Activated T-cell treated with anti-CD3 and anti-CD28 coated beads, Interleukin-2, amount 50 U/mL, for 72 hours (primary cell): ENCODE measurements at regions not wholly inside any gene's neighbourhood (a gene's known extent, or its start where the extent isn't known, plus 50 kb on each side); places are given as distances from the start of the nearest gene placed in this dataset.
A peak's percentile ranks its signal among the peaks of the same experiment; 100 is the strongest.

Experiments used
- ATAC-seq, 2 donors: fragments of 150-1000 bp; cut with Tn5 transposase; replicated peaks in 1 of 2; 2 replicates each; pipeline ENCODE4 v1.10.0; 2021; ENCODE audit warnings: moderate library complexity in 2 of 2, mild to moderate bottlenecking in 1 of 2
- DNase-seq, 2 donors: peaks; one replicate each; pipeline ENCODE4 v3.0.0; 2021 to 2022; ENCODE audit warnings: mixed read lengths in 1 of 2
- H3K27ac Mint-ChIP-seq: one replicate; pipeline ENCODE4 v1.8.0; 2022; ENCODE audit warnings: mild to moderate bottlenecking, moderate library complexity, mixed read lengths
- H3K27me3 Mint-ChIP-seq: one replicate; pipeline ENCODE4 v1.8.0; 2022; ENCODE audit warnings: low read depth, mixed read lengths
- H3K36me3 Mint-ChIP-seq, 2 donors: one replicate each; pipeline ENCODE4 v1.8.0; 2022; ENCODE audit warnings: mixed read lengths in 2 of 2, mild to moderate bottlenecking in 1 of 2; ENCODE audit not compliant: insufficient read depth in 2 of 2
- H3K4me1 Mint-ChIP-seq: one replicate; pipeline ENCODE4 v1.8.0; 2022; ENCODE audit warnings: low read depth, mixed read lengths
- H3K4me3 Mint-ChIP-seq, 2 donors: one replicate each; pipeline ENCODE4 v1.8.0; 2022; ENCODE audit warnings: mild to moderate bottlenecking in 2 of 2, mixed read lengths in 2 of 2, moderate library complexity in 2 of 2
- H3K9me3 Mint-ChIP-seq, 2 donors: one replicate each; pipeline ENCODE4 v1.8.0; 2022; ENCODE audit warnings: mixed read lengths in 2 of 2

DNA sequence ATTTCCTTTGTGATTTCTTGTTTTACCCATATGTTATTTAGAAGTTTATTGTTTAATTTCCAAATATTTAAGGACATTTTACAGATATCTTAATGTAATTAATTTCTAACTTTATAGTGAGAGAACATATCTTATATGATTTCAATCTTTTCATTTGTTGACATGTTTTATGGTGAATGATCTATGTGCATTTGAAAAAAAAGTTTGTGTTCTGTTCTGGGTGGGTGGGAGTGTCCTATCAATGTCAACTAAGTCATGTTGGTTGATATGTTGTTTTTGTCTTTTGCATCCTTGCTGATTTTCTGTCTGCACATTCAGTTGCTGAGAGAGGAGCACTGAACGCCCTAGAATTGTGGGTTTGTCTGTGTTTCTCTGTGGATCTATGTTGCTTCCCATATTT is 50.3 kb upstream of the CBFA2T3 start:
- peaks cover 53% of the 10 kb centered on the region for H3K4me1 Mint-ChIP-seq
- ATAC-seq (no peak), DNase-seq (no peak)
- H3K4me3 Mint-ChIP-seq = peak overlapping the region in 1 of 2 donors; percentile 8
- H3K36me3 Mint-ChIP-seq = peaks cover 21 to 35% of the 10 kb centered on the region in 2 donors
- peaks cover 16 to 20% of the 10 kb centered on the region in 2 donors for H3K9me3 Mint-ChIP-seq
- H3K27ac Mint-ChIP-seq = no peak overlapping the region
- peaks cover 7% of the 10 kb centered on the region for H3K27me3 Mint-ChIP-seq

DNA sequence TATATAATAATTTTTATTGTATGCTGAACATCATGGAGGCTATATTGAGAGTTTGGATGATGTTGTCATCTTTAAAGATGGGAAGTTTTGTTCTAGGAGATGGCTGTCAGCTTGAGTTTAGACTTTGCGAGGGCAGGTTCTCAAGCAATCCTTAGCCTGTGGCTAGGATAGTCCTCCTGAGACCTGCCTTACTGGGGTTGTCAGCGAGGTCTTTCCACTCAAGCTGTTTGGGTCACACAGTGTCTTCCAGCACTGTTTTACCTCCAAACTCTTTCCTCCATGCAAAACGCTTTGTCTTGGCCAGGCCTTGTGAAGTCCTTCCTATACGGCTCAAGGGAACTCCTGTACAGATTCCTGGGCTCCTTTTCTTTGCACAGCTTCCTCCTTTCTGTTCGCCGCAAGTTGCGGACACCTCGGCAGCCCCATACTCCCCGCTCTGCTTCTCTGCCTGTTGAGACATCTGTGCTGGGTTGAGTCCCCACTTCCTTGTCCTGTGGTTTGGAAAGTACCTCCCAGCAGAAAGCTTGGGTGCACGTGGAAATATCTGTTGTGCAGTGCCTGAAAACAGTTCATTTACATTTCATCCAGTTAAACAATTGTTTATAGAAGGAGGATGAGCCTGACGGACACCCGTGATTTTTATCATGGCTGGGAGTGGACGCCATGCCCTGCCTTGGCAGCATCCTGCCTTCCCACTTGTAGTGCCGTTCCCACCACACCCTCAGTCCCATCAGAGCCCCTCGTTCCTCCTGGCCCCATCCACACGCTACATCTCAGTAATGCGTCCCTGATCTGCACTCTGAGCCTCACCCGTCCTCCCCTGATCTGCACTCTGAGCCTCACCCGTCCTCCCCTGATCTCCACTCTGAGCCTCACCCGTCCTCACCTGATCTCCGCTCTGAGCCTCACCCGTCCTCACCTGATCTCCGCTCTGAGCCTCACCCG is 55.0 kb upstream of the CBFA2T3 start:
- H3K9me3 Mint-ChIP-seq = peaks cover 8 to 11% of the 10 kb centered on the region in 2 donors
- H3K36me3 Mint-ChIP-seq = peaks cover 13 to 23% of the 10 kb centered on the region in 2 donors
- DNase-seq (peak; percentile 60 to 70), ATAC-seq (peak; percentile 95 to 96)
- H3K27me3 Mint-ChIP-seq = no peaks in the 10 kb centered on the region
- H3K4me1 Mint-ChIP-seq = peaks cover 61% of the 10 kb centered on the region
- H3K4me3 Mint-ChIP-seq = peak overlapping the region; percentile 68 to 71
- H3K27ac Mint-ChIP-seq = no peak overlapping the region

DNA sequence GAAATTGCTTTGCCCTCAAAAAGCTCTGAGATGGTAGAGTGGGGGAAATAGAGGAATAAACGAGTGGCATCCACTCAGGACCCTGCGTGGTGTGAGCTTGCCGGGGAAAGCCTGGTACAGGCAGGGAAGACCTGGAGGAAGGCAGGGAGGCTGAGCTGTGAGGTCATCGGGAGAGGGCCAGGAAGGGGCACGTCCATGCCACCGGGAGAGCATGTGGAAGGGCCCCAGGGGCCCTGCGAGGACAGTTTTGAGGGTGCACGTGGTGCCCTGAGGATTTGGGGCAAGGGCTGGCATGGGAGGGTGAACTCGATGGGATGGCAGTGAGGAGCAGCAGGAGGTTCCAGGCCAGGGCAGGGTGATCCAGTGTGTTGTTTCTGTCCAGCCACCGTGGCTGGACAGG is 56.3 kb upstream of the CBFA2T3 start:
- peaks cover 57% of the 10 kb centered on the region for H3K4me1 Mint-ChIP-seq
- no peak overlapping the region for H3K4me3 Mint-ChIP-seq
- peaks cover 10 to 14% of the 10 kb centered on the region in 2 donors for H3K36me3 Mint-ChIP-seq
- H3K27ac Mint-ChIP-seq = no peak overlapping the region
- peaks cover 8% of the 10 kb centered on the region for H3K27me3 Mint-ChIP-seq
- ATAC-seq (no peak), DNase-seq (no peak)
- peaks cover 5 to 6% of the 10 kb centered on the region in 2 donors for H3K9me3 Mint-ChIP-seq

DNA sequence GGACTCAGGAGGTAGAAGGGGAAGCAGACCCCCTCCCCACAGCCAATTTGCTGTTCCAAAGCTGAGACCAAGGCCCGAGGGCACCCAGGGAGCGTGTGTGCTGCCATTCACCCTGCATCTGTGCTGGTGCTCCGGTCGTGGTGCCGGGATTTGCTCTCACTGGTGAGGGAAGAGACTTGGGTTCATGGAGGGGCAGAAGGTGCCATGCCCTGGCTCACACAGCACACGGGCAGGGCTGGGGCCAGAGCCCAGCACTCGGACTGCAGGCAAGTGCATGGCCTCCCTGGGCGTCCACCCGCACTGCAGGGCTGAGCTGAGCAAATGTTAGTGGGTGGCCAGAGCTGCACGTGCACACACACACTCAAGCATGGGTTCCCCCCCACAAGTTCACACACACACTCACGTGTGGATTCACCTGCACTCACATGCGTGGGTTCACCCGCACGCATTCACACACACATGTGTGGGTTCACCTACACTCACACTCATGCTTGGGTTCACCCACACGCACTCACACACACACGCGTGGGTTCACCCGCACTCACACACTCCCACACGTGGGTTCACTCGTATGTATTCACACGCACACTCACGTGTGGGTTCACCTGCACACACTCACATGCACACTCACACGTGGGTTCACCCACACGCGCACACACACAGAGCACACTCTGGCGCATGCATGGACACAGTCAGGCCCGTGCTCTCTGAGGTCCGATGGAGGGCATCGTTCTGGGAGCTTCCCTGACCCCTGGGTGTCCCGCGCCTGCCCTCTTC is 57.0 kb upstream of the CBFA2T3 start:
- Mint-ChIP-seq H3K9me3 (peaks cover 5 to 6% of the 10 kb centered on the region in 2 donors), H3K4me3 (no peak overlapping the region), H3K27ac (no peak overlapping the region), H3K4me1 (peaks cover 57% of the 10 kb centered on the region), H3K36me3 (peaks cover 10 to 14% of the 10 kb centered on the region in 2 donors), H3K27me3 (peaks cover 8% of the 10 kb centered on the region)
- ATAC-seq = no peak
- DNase-seq = no peak

DNA sequence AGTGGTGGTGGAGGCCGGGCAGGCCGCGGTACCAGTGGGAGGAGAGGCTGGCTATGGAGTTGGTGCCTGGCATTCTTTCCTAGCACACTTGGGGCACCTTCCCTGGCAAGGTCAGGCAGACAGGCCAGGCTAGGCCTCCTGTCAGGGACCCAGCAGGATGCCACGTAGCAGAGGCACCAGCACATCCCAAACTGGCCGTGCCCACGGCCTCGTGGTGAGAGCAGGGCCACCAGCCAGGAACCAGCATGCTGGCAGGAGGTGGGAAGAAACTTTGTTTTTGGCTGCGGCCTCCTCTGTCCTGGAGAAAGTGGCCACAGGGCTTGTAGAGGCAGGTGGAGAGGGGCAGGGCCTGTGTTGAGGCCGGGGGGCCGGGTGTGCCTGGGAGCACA is 57.6 kb upstream of the CBFA2T3 start:
- H3K4me1 Mint-ChIP-seq = peaks cover 57% of the 10 kb centered on the region
- DNase-seq (no peak), ATAC-seq (no peak)
- H3K4me3 Mint-ChIP-seq = no peak overlapping the region
- peaks cover 10 to 14% of the 10 kb centered on the region in 2 donors for H3K36me3 Mint-ChIP-seq
- peaks cover 8% of the 10 kb centered on the region for H3K27me3 Mint-ChIP-seq
- H3K9me3 Mint-ChIP-seq = peaks cover 5 to 6% of the 10 kb centered on the region in 2 donors
- H3K27ac Mint-ChIP-seq = no peak overlapping the region

DNA sequence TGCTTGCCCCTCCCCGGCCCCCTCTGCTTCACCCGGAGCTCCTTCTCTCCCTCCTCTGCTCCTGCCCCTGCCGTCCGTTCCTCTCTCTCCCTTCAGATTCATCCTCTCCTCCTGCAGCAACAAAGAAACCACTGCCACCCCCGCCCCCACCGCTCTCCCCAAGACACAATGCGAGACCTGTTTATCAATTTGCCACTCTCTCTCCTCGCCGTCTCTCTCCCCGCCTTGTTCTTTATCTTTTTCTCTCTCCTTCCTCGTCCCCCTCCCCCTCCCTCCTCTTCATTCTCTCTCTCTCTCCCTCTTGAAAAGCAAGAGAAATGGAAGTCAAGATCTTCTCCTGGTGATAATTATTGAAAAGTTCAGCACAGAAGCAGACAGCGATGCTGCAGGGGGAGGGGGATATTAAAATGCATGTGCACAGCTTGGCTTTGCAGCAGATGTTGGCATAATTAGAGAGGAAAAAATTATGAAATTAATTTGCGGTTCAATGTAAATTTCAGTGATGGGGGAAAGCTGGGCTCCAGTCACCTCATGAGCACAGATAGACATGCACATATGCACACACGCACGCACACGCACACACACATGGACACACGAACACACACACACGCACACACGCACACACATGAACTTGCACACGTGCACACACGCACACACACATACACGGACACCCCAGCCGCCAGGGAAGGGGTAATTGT is 58.1 kb upstream of the CBFA2T3 start:
- no peak overlapping the region for H3K4me3 Mint-ChIP-seq
- ATAC-seq (no peak), DNase-seq (no peak)
- peaks cover 10 to 14% of the 10 kb centered on the region in 2 donors for H3K36me3 Mint-ChIP-seq
- H3K27ac Mint-ChIP-seq = no peak overlapping the region
- H3K4me1 Mint-ChIP-seq = peaks cover 57% of the 10 kb centered on the region
- H3K9me3 Mint-ChIP-seq = peaks cover 5 to 6% of the 10 kb centered on the region in 2 donors
- peaks cover 8% of the 10 kb centered on the region for H3K27me3 Mint-ChIP-seq

DNA sequence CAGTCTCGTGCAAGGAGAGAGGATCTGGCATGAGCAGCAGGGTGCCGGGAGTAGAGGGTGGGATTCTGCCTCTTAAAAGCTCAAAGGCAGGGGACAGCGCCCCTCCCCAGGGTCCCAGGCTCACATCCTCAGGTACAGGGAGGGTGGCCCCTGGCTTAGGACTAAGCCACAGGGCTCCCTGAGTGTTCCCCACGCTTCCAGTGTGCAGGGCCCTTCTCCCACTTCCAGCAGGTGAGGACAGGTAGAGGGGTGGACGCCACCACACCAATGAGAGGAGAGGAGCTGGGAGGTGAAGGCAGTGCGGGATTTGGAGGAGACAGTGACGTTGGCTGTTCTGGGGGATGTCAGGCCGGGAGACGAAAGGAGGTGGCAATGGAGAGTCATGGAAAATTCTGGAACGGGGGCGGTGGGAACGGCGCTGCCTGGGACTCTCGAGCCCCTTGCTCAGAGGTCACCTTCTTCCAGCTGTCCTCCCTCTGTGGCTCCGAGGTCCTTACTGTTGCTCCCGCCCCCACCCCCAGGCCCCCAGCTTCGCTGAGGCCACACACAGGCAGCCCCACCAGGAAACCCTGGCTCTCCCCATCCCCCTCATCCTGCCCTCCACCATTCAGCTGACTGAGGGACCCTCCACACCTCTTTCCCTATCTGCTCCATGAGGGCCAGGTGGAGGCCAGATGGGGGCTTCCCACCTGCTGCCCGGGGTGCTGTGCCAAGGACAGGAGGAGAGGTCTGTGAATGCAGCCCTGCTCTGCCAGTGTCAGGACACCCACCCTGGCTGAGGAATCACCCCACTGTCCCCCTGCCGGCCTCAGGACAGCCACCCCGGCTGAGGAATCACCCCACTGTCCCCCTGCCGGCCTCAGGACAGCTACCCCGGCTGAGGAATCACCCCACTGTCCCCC is 57.7 kb upstream of the ACSF3 start:
- Mint-ChIP-seq H3K27me3 (peaks cover 8% of the 10 kb centered on the region), H3K4me3 (no peak overlapping the region), H3K27ac (no peak overlapping the region), H3K9me3 (peaks cover 3 to 4% of the 10 kb centered on the region in 2 donors), H3K36me3 (peaks cover 8 to 12% of the 10 kb centered on the region in 2 donors), H3K4me1 (peaks cover 54% of the 10 kb centered on the region)
- DNase-seq = no peak
- no peak for ATAC-seq

DNA sequence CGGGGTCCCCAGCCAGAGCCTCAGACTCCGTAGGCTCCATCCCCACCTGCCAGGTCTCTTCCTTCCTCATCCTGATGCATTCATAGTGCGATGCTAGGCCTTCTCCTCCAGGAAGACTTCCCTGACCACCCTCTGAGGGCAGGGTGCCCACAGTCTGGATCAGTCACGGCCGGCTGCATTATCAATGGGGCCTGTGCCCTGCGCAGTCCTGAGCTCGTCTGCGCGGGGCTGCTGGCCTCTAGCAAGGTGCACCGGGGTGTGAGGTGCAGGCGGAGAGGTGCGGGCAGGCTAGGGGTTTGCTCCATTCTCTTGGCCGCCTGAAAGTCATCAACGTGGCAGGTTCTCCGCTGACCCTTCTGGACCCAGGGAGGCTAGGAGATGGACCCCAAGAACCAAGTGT is 56.9 kb upstream of the ACSF3 start:
- no peak overlapping the region for H3K4me3 Mint-ChIP-seq
- H3K27me3 Mint-ChIP-seq = peaks cover 8% of the 10 kb centered on the region
- H3K36me3 Mint-ChIP-seq = peaks cover 5 to 6% of the 10 kb centered on the region in 2 donors
- no peak for ATAC-seq
- H3K4me1 Mint-ChIP-seq = peaks cover 46% of the 10 kb centered on the region
- H3K27ac Mint-ChIP-seq = no peak overlapping the region
- peaks cover 0 to 2% of the 10 kb centered on the region in 2 donors for H3K9me3 Mint-ChIP-seq
- DNase-seq = no peak

DNA sequence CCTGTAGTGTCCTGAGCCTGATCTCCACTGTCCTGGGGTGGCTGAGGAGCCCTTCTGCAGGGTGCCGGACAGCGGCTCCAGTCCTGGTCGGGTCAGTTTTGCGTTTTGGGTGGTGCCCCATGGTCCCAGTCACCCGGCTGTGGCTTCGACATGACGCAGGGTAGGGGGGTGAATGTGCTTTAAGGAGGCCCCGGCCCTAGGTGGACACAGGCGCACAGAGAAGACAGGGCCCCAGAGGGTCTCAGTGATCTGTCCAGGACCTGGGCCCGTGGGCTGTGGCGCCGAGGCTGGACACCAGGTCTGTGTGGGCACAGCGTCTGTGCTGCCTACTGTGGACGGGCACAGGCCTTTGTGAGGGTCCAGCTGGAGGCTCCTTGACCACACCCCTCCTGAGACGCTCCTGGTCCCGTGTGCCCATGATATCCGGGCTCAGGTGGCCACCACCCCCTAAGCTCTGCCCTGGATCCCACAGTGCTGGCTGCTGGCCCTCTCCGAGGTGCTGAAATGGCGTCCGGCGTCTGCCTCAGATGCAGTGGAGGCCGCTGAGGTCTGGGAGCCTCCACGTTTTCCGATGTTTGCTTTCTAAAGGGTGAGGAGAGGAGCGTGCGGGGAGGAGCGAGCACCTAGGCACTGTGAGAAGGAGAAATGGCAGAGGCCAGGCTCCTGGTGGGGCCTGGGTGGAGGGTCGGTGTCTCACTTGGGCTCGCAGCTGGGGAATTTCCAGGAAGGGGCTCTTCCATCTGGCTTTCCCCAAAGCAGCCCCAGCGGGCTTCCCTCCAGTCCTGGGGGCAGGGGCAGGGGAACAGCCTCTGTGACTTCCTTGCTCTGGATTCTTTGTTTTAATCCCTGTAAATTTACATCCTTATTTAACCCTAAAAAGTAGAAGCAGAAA is 56.1 kb upstream of the ACSF3 start:
- Mint-ChIP-seq H3K36me3 (peaks cover under 1% of the 10 kb centered on the region in 2 donors), H3K4me3 (no peak overlapping the region), H3K9me3 (peaks cover 0 to under 1% of the 10 kb centered on the region in 2 donors), H3K27ac (no peak overlapping the region), H3K27me3 (peaks cover 8% of the 10 kb centered on the region), H3K4me1 (peaks cover 39% of the 10 kb centered on the region)
- DNase-seq (peak in 1 of 2 donors; percentile 19), ATAC-seq (peak in 1 of 2 donors; percentile 40)

DNA sequence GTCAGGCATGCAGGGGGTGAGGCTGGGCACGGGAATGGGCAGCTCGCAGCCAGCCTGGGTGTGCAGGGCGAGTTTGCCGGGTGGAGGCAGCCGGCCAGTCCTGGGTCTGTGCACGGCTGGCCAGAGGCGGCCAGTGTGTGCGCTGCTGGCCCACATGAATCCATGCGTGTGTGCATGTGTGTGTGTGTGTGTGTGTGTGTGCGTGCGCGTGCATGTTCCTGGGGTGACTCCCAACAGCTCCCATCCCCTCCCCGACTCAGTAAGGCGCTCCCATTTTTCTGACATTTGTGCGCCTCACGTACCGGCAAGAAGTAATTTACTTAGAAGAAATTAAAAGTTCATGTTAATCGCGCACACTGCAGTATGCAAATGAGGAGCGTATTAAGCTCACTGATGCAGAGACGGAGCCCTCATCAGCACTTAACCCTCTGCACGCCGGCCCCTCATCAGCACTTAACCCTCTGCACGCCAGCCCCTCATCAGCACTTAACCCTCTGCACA is 55.4 kb upstream of the ACSF3 start:
- Mint-ChIP-seq H3K4me1 (peaks cover 31% of the 10 kb centered on the region), H3K9me3 (no peaks in the 10 kb centered on the region), H3K27ac (no peak overlapping the region), H3K27me3 (peaks cover 8% of the 10 kb centered on the region), H3K36me3 (no peaks in the 10 kb centered on the region), H3K4me3 (no peak overlapping the region)
- no peak for ATAC-seq
- no peak for DNase-seq
